ENCODE measurements at regions not wholly inside any gene's neighbourhood (a gene's known extent, or its start where the extent isn't known, plus 50 kb on each side); places are given as distances from the start of the nearest gene placed in this dataset.

- no peak for TF ChIP-seq EZH2 (IDR thresholded peaks at IDR 0.05; ENCODE audit: low read depth)
- no peak for TF ChIP-seq CTCF (conservative IDR thresholded peaks at IDR 0.05)
Measured at GRCh38 chr12:72746048-72746447, 473.9 kb downstream of the TRHDE start.
